BJ (cell line): ENCODE measurements at regions not wholly inside any gene's neighbourhood (a gene's known extent, or its start where the extent isn't known, plus 50 kb on each side); places are given as distances from the start of the nearest gene placed in this dataset.
A peak's percentile ranks its signal among the peaks of the same experiment; 100 is the strongest.

ENCODE experiments used
- CTCF ChIA-PET: fragments of 350-600 bp; formaldehyde crosslinking; extraction: SDS; loops from one replicate; lab custom pipeline; 2021; ENCODE audit warnings: antibody characterized with exemption, inconsistent platforms; lab: Yijun Ruan, JAX
- POLR2A ChIA-PET: fragments of 300-600 bp; sonication (Branson Sonifier 250); formaldehyde crosslinking; extraction: SDS; loops from one replicate; lab custom pipeline; 2021; ENCODE audit warnings: antibody characterized with exemption; lab: Charles Lee
- DNase-seq: peaks from one replicate; pipeline ENCODE4 v3.0.0-alpha.2; 2011; ENCODE audit warnings: low read depth
- H3K27me3 ChIP-seq: 2 replicates; pipeline ENCODE4 v1.6.0; 2011; ENCODE audit warnings: low read length; ENCODE audit not compliant: control insufficient read depth, insufficient read depth
- H3K36me3 ChIP-seq: 2 replicates; pipeline ENCODE4 v1.5.1; 2011; ENCODE audit warnings: low read length; ENCODE audit not compliant: control insufficient read depth, insufficient read depth
- H3K4me3 ChIP-seq: 2 replicates; pipeline ENCODE4 v1.5.1; 2011; ENCODE audit warnings: low read depth, mild to moderate bottlenecking, control low read depth, low read length
- TF ChIP-seq, protein P1 (sequence below): IDR thresholded peaks from 2 replicates; pipeline ENCODE4 v1.5.1; 2011; ENCODE audit warnings: low read depth, mild to moderate bottlenecking, control low read depth, inconsistent platforms, low read length, moderate library complexity; ENCODE audit not compliant: insufficient read depth

GRCh38 chr17:77602062-77602746 is 356.3 kb upstream of the TNRC6C start:
- Histone ChIP-seq H3K36me3 (no peaks in the 10 kb centered on the region), H3K27me3 (peaks cover 2% of the 10 kb centered on the region; the same call in 1 of the 2 replicates), H3K4me3 (no peak overlapping the region)
- ChIA-PET POLR2A (interaction anchor here (0.6 to 0.8 kb wide), 2 partner anchors 70 to 356 kb away, joined by 3 read pairs; partner anchors contain the start of gene TNRC6C), CTCF (no interaction called here)
- TF ChIP-seq, protein P1, sequence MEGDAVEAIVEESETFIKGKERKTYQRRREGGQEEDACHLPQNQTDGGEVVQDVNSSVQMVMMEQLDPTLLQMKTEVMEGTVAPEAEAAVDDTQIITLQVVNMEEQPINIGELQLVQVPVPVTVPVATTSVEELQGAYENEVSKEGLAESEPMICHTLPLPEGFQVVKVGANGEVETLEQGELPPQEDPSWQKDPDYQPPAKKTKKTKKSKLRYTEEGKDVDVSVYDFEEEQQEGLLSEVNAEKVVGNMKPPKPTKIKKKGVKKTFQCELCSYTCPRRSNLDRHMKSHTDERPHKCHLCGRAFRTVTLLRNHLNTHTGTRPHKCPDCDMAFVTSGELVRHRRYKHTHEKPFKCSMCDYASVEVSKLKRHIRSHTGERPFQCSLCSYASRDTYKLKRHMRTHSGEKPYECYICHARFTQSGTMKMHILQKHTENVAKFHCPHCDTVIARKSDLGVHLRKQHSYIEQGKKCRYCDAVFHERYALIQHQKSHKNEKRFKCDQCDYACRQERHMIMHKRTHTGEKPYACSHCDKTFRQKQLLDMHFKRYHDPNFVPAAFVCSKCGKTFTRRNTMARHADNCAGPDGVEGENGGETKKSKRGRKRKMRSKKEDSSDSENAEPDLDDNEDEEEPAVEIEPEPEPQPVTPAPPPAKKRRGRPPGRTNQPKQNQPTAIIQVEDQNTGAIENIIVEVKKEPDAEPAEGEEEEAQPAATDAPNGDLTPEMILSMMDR = no peak
- DNase-seq = peak; percentile 69

DNA sequence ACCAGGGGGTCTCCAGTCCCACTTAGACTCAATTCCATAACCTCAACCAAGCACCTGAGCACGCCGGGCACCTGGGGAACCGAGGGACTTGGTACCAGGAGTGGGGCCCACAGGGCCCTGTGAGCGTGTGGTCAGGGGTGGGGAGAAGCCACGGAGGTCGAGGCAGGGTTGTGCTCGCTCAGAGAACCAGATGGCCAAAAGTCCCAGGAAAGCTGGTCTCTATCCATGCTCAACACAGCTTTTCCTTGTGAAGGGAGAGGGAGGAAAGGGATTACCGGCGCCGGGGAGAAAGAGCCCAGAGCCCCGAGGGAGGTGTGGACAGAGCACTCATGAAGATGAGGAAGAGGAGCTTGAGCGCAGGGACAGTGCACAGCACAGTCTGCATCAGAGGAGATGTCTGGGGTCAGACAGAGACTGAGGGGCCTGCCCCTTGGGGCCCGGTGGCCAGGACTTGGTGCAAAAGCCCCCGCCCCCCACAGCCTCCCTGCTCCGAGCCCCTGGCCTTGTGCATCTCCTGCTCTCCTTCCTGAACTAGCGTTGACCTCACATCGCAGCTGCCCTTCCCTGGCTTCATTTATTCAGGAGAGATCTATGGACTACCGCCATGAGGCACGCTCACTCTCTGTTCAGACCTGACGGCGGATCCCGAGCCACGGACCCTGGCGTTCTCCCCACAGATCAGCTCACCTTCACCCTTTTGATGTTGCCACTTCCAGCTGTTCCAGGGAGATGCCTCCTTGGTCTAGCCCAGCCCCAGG is 355.4 kb upstream of the TNRC6C start:
- TF ChIP-seq, protein P1 = no peak
- H3K4me3 ChIP-seq = no peak overlapping the region
- H3K36me3 ChIP-seq = no peaks in the 10 kb centered on the region
- H3K27me3 ChIP-seq = peaks cover 1% of the 10 kb centered on the region
- DNase-seq = no peak
- CTCF ChIA-PET = interaction anchor here (0.6 kb wide), 1 partner anchor 262 kb away, joined by 4 read pairs; no protein-coding TSS in a partner anchor
- POLR2A ChIA-PET = no interaction called here

DNA sequence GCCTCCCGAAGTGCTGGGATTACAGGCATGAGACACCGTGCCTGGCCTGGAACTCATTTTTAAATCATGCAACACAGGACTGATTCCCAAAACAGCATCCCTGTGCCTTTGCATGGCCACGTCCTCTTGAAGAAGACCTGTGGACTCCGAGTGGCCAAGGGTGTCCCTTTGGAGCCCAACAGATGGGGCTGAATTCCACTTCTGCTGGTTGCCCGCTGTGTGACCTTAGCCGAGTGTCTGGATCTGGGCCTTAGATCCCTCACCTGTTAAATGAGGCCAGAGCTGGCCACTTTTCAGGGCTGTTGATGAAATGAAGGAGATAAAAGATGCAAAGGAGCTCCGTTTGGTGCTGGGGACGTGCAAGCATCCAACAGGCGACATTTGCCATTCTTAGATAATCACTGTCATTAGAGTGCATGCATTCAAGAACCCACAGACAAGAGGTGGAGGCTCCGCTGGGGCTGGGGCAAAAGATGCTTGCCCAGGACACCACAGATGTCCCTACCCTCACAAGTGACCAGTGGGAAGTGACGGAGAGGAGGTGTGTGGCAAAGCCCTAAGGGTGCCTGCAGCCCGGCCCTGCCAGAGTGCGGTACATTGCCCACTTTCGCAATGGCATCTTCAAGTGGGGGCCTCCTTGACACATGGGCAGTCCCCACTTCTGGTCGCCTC is 354.1 kb upstream of the TNRC6C start:
- TF ChIP-seq, protein P1 = no peak
- CTCF ChIA-PET = interaction anchor here (1.4 kb wide), 1 partner anchor 61 kb away, joined by 5 read pairs; no protein-coding TSS in a partner anchor
- Histone ChIP-seq H3K36me3 (no peaks in the 10 kb centered on the region), H3K27me3 (peaks cover 1% of the 10 kb centered on the region), H3K4me3 (no peak overlapping the region)
- DNase-seq = no peak
- POLR2A ChIA-PET = no interaction called here

DNA sequence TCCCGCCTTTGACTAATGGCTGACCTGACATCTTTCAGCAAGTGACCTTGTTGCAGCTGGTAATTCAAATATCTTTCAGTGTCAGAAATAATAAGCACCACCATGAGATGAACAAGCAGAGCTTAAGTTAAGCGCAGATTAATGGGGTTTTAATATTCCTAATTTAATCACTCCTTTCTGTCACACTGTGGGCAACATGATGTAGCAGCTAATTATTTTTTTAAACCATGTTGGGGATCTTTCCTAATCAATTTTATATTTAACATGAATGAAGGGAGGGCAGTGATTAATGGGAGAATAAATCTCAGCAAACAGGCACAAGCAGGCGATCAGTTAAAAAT is 353.6 kb upstream of the TNRC6C start:
- no peak for DNase-seq
- POLR2A ChIA-PET = no interaction called here
- Histone ChIP-seq H3K4me3 (no peak overlapping the region), H3K27me3 (peaks cover 1% of the 10 kb centered on the region), H3K36me3 (no peaks in the 10 kb centered on the region)
- TF ChIP-seq, protein P1 = no peak
- CTCF ChIA-PET = interaction anchor here (1.4 kb wide), 1 partner anchor 62 kb away, joined by 5 read pairs; no protein-coding TSS in a partner anchor
